HepG2 (cell line): ENCODE measurements at regions not wholly inside any gene's neighbourhood (a gene's known extent, or its start where the extent isn't known, plus 50 kb on each side); places are given as distances from the start of the nearest gene placed in this dataset.

Experiments
- ATAC-seq: fragments of 200-7000 bp; cut with Tn5 transposase; 3 replicates; pipeline ENCODE4 v1.9.1; 2020; ENCODE audit warnings: mild to moderate bottlenecking, moderate library complexity
- BruUV-seq: library from RNA; stranded (reverse); fragments of 400-500 nt; replicated peaks from 2 replicates; lab custom pipeline; 2021; lab: Mats Ljungman, UMichigan
- CTCF ChIA-PET: fragments of 300-600 bp; formaldehyde crosslinking; extraction: SDS; loops from one replicate; lab custom pipeline; 2021; ENCODE audit warnings: low total read pairs, inconsistent platforms, low intra/inter-chr PET ratio; lab: Yijun Ruan, JAX
- POLR2A ChIA-PET: fragments of 350-600 bp; sonication (Branson Sonifier 250); formaldehyde crosslinking; loops from one replicate; lab custom pipeline; 2020; ENCODE audit warnings: antibody characterized with exemption, inconsistent platforms; lab: Yijun Ruan, JAX
- DNase-seq: peaks from one replicate; pipeline ENCODE4 v3.0.0-alpha.2; 2015; ENCODE audit warnings: low spot score
- FAIRE-seq: peaks from 3 replicates; lab custom pipeline; 2011; peaks lifted over from hg19 to GRCh38; lab: Jason Lieb, UNC
- H2AFZ ChIP-seq: one replicate; pipeline ENCODE4 v1.6.1; 2011; ENCODE audit warnings: low read length, inconsistent platforms
- H3K27ac ChIP-seq: fragments of 300-600 bp; 3 replicates; pipeline ENCODE4 v1.8.0; 2011; ENCODE audit warnings: mixed run types, mild to moderate bottlenecking, mixed read lengths, low read length, inconsistent platforms; ENCODE audit not compliant: insufficient read depth; ENCODE audit errors: extremely low read length
- H3K27me3 ChIP-seq, 2 experiments: fragments of 200-600 bp in 1 of 2; 2 replicates in 1 of 2; 3 replicates in 1 of 2; pipeline versions ENCODE4 v1.6.0 to v1.8.0; 2011; ENCODE audit warnings: low read length in 2 of 2, mild to moderate bottlenecking in 2 of 2, moderate library complexity in 2 of 2, inconsistent platforms in 1 of 2; ENCODE audit not compliant: insufficient read depth in 2 of 2, control insufficient read depth in 1 of 2
- H3K36me3 ChIP-seq, 2 experiments: fragments of 200-600 bp in 1 of 2; replicated peaks in 1 of 2; 2 replicates in 1 of 2; 3 replicates in 1 of 2; pipeline versions ENCODE4 v1.5.1 to v1.8.0; 2011; ENCODE audit warnings: low read length in 2 of 2, inconsistent platforms in 1 of 2; ENCODE audit not compliant: insufficient read depth in 2 of 2, control insufficient read depth in 1 of 2
- H3K4me1 ChIP-seq: 2 replicates; pipeline ENCODE4 v1.5.1; 2012; ENCODE audit warnings: low read length, inconsistent platforms; ENCODE audit not compliant: insufficient read depth
- H3K4me2 ChIP-seq: 2 replicates; pipeline ENCODE4 v1.6.0; 2011; ENCODE audit warnings: low read depth, low read length, inconsistent platforms
- H3K4me3 ChIP-seq, 3 experiments: fragments of 200-600 bp in 1 of 3; sonication (generic), shearing (Covaris generic) in 1 of 3; replicated peaks in 1 of 3; 2 replicates each; pipeline ENCODE4 v1.5.1; 2011 to 2016; ENCODE audit warnings: low read length in 3 of 3, inconsistent platforms in 2 of 3, low read depth in 2 of 3, mild to moderate bottlenecking in 2 of 3, control low read depth in 1 of 3, mixed read lengths in 1 of 3; ENCODE audit not compliant: insufficient read depth in 1 of 3
- H3K79me2 ChIP-seq: one replicate; pipeline ENCODE4 v1.6.1; 2011; ENCODE audit warnings: low read length, inconsistent platforms; ENCODE audit not compliant: insufficient read depth
- H3K9ac ChIP-seq: 2 replicates; pipeline ENCODE4 v1.6.0; 2011; ENCODE audit warnings: mild to moderate bottlenecking, low read depth, low read length, inconsistent platforms; ENCODE audit not compliant: insufficient read depth
- H3K9me3 ChIP-seq: 2 replicates; pipeline ENCODE4 v1.5.1; 2012; ENCODE audit warnings: mild to moderate bottlenecking, low read length
- H4K20me1 ChIP-seq: 2 replicates; pipeline ENCODE4 v1.6.0; 2011; ENCODE audit warnings: inconsistent platforms, mild to moderate bottlenecking, low read length, moderate library complexity; ENCODE audit not compliant: insufficient read depth
- AHDC1 ChIP-seq: sonication (generic); formaldehyde crosslinking; IDR thresholded peaks from 2 replicates; pipeline ENCODE4 v1.5.1; 2020; ENCODE audit warnings: mild to moderate bottlenecking, missing genetic modification reagents, borderline replicate concordance
- JUND ChIP-seq: sonication (generic); formaldehyde crosslinking; IDR thresholded peaks from 2 replicates; pipeline ENCODE4 v1.8.0; 2022; ENCODE audit warnings: mild to moderate bottlenecking, missing genetic modification reagents
- MIER2 ChIP-seq: IDR thresholded peaks from 2 replicates; pipeline ENCODE4 v1.6.1; 2016; ENCODE audit warnings: missing biosample characterization, missing genetic modification reagents
- STAT5B ChIP-seq: sonication (generic); formaldehyde crosslinking; IDR thresholded peaks from 2 replicates; pipeline ENCODE4 v1.4.0; 2020; ENCODE audit warnings: missing genetic modification reagents
- ZNF17 ChIP-seq: sonication (generic); formaldehyde crosslinking; IDR thresholded peaks from 2 replicates; pipeline ENCODE4 v1.5.0; 2020; ENCODE audit warnings: mild to moderate bottlenecking, missing genetic modification reagents
- ZNF275 ChIP-seq: sonication (generic); formaldehyde crosslinking; IDR thresholded peaks from 2 replicates; pipeline ENCODE4 v1.8.0; 2022; ENCODE audit warnings: missing genetic modification reagents, mild to moderate bottlenecking, inconsistent platforms, borderline replicate concordance
- WGBS: methylation state at CpG from one replicate; pipeline ENCODE4 v1.1.6; 2017; ENCODE audit warnings: low lambda C conversion rate; 5-methylcytosine and 5-hydroxymethylcytosine counted together
- in situ Hi-C: cut with HindIII; loops from 2 replicates; pipeline ENCODE4 v1.10.0; 2017; ENCODE audit warnings: low pct_unique_long_range_greater_than_20kb; ENCODE audit not compliant: extremely low pct_ligation_motif_present
- intact Hi-C: fragments of 100-400 bp; cut with micrococcal nuclease; formaldehyde crosslinking; loops from one replicate; pipeline ENCODE4 v1.10.0; 2022; ENCODE audit not compliant: unreplicated experiment

- CTCF ChIA-PET: no interaction called here
- intact Hi-C loops: no loop called here
- WGBS: 0% methylated on average over 1 of the region's 1 CpG
- TF ChIP-seq STAT5B (CRISPR knock-in tag) (no peak), ZNF275 (CRISPR knock-in tag) (no peak), ZNF17 (CRISPR knock-in tag) (no peak), JUND (CRISPR knock-in tag) (no peak), MIER2 (CRISPR knock-in tag) (no peak)
- TF ChIP-seq, all 625 proteins: peak for 0
- no TSS peak for BruUV-seq
- Histone ChIP-seq H3K27ac (no peak overlapping the region), H3K36me3 (no peaks in the 10 kb centered on the region), H3K4me1 (no peaks in the 10 kb centered on the region), H3K9me3 (no peaks in the 10 kb centered on the region), H3K79me2 (no peaks in the 10 kb centered on the region), H4K20me1 (no peaks in the 10 kb centered on the region), H3K4me2 (no peak overlapping the region), H3K27me3 (no peaks in the 10 kb centered on the region), H2AFZ (no peak overlapping the region), H3K4me3 (no peak overlapping the region), H3K9ac (no peak overlapping the region)
- in situ Hi-C loops: no loop called here
- POLR2A ChIA-PET: no interaction called here
- ATAC-seq: no peak
- DNase-seq: no peak
- FAIRE-seq: no peak
These were observed 66.7 kb upstream of the HSPB3 start for GRCh38 chr5:54388811-54389210.

- Histone ChIP-seq H3K4me2 (no peak overlapping the region), H3K9ac (no peak overlapping the region), H3K27ac (no peak overlapping the region), H4K20me1 (no peaks in the 10 kb centered on the region), H3K9me3 (no peaks in the 10 kb centered on the region), H3K27me3 (no peaks in the 10 kb centered on the region), H3K4me1 (no peaks in the 10 kb centered on the region), H3K4me3 (no peak overlapping the region), H3K79me2 (no peaks in the 10 kb centered on the region), H3K36me3 (no peaks in the 10 kb centered on the region), H2AFZ (no peak overlapping the region)
- in situ Hi-C loops (no loop called here), intact Hi-C loops (no loop called here)
- FAIRE-seq (no peak), ATAC-seq (no peak), DNase-seq (no peak)
- WGBS: 12% methylated on average over 5 of the region's 5 CpGs
- BruUV-seq: no TSS peak
- CTCF ChIA-PET: no interaction called here
- POLR2A ChIA-PET: no interaction called here
- TF ChIP-seq AHDC1 (CRISPR knock-in tag): no peak
These were observed 67.1 kb upstream of the HSPB3 start for GRCh38 chr5:54388409-54388808.
